GM21367 (cell line): ENCODE measurements at regions not wholly inside any gene's neighbourhood (a gene's known extent, or its start where the extent isn't known, plus 50 kb on each side); places are given as distances from the start of the nearest gene placed in this dataset.
A peak's percentile ranks its signal among the peaks of the same experiment; 100 is the strongest.
"Not testable (repeated sequence)": the region's sequence is repeated elsewhere in the genome, so short reads cannot be mapped to it uniquely, and the experiment has no call there.

Experiments
- ATAC-seq: cut with Tn5 transposase; IDR thresholded peaks from one replicate; pipeline ENCODE4 v1.9.1; 2021; ENCODE audit not compliant: unreplicated experiment

GRCh38 chr12:89768586-89769482 is 60.2 kb upstream of the ATP2B1 start:
- ATAC-seq: no peak

GRCh38 chr12:89765959-89766824 is 57.6 kb upstream of the ATP2B1 start:
- peak; percentile 73 for ATAC-seq

GRCh38 chr12:89764164-89764563 is 55.5 kb upstream of the ATP2B1 start:
- not testable (repeated sequence) for ATAC-seq

GRCh38 chr12:89762498-89763170 is 54.0 kb upstream of the ATP2B1 start:
- ATAC-seq: no peak

- ATAC-seq: no peak
Observed at GRCh38 chr12:89760783-89761182, 52.1 kb upstream of the ATP2B1 start.
